GM12891 (cell line): ENCODE measurements at regions not wholly inside any gene's neighbourhood (a gene's known extent, or its start where the extent isn't known, plus 50 kb on each side); places are given as distances from the start of the nearest gene placed in this dataset.

Experiments
- POLR2A ChIP-seq: IDR thresholded peaks from 2 replicates; pipeline ENCODE4 v1.6.1; 2011; ENCODE audit warnings: low read depth, low read length, control low read depth
- POLR2AphosphoS5 ChIP-seq: IDR thresholded peaks from 2 replicates; pipeline ENCODE4 v1.6.1; 2011; ENCODE audit warnings: low read depth, low read length, control low read depth

DNA sequence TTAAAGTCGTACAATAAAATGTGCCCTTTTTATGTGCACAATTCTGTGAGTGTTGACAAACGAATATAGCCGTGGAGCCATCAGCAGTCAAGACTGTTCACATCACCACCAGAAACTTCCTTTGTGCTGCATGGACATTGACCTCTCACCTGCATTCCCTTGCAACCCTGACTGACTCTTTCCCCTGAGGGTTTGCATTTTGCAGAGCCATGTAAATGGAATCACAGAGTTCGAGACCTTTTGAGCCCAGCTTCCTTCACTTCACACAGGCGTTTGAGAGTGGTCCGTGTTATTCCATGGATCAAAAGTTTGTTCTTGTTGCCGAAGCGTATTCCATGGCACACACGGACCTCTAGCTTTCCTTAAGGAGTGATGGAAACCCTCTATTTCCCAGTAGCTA lies 328.2 kb downstream of the DRD1 start:
- no peak for TF ChIP-seq POLR2AphosphoS5
- no peak for TF ChIP-seq POLR2A
